IMR-90 (cell line): ENCODE measurements at regions not wholly inside any gene's neighbourhood (a gene's known extent, or its start where the extent isn't known, plus 50 kb on each side); places are given as distances from the start of the nearest gene placed in this dataset.

Experiments used
- ATAC-seq: fragments of 200-7000 bp; cut with Tn5 transposase; 2 replicates; pipeline ENCODE4 v1.9.1; 2020; ENCODE audit warnings: low read depth, mild to moderate bottlenecking, moderate library complexity
- BruUV-seq: library from RNA; stranded (reverse); fragments of 400-500 nt; replicated peaks from 2 replicates; lab custom pipeline; 2021; lab: Mats Ljungman, UMichigan
- CTCF ChIA-PET: fragments of 300-600 bp; formaldehyde crosslinking; extraction: SDS; loops from one replicate; lab custom pipeline; 2021; ENCODE audit warnings: antibody characterized with exemption; lab: Yijun Ruan, JAX
- POLR2A ChIA-PET: fragments of 300-600 bp; sonication (Branson Sonifier 250); formaldehyde crosslinking; loops from one replicate; lab custom pipeline; 2022; ENCODE audit warnings: antibody characterized with exemption; ENCODE audit not compliant: unreplicated experiment; lab: Charles Lee
- DNase-seq: peaks from one replicate; pipeline ENCODE4 v3.0.0; 2013
- H2AFZ ChIP-seq: replicated peaks from 2 replicates; pipeline ENCODE3; 2013; ENCODE audit warnings: low read length, mild to moderate bottlenecking; ENCODE audit not compliant: poor library complexity
- H2AK5ac ChIP-seq: 2 replicates; pipeline ENCODE4 v1.6.1; 2013; ENCODE audit warnings: low read depth, low read length, inconsistent platforms
- H2AK9ac ChIP-seq: replicated peaks from 2 replicates; pipeline ENCODE3; 2013; ENCODE audit warnings: mild to moderate bottlenecking, low read depth, low read length, moderate library complexity; ENCODE audit not compliant: poor library complexity
- H2BK120ac ChIP-seq: 2 replicates; pipeline ENCODE4 v1.6.1; 2013; ENCODE audit warnings: low read depth, low read length, inconsistent platforms
- H2BK15ac ChIP-seq: 3 replicates; pipeline ENCODE4 v1.6.1; 2013; ENCODE audit warnings: low read depth, low read length, inconsistent platforms
- H2BK20ac ChIP-seq: 2 replicates; pipeline ENCODE4 v1.6.1; 2013; ENCODE audit warnings: low read depth, mild to moderate bottlenecking, inconsistent platforms, low read length, moderate library complexity
- H2BK5ac ChIP-seq: 2 replicates; pipeline ENCODE4 v1.6.1; 2013; ENCODE audit warnings: mild to moderate bottlenecking, low read depth, low read length, inconsistent platforms; ENCODE audit not compliant: poor library complexity, severe bottlenecking
- H3K14ac ChIP-seq: replicated peaks from 2 replicates; pipeline ENCODE4 v1.6.1; 2013; ENCODE audit warnings: low read depth, low read length, inconsistent platforms
- H3K18ac ChIP-seq: 2 replicates; pipeline ENCODE4 v1.6.1; 2013; ENCODE audit warnings: low read depth, low read length, control low read depth
- H3K23ac ChIP-seq: 2 replicates; pipeline ENCODE4 v1.6.1; 2013; ENCODE audit warnings: low read depth, low read length, inconsistent platforms
- H3K27ac ChIP-seq: 2 replicates; pipeline ENCODE4 v1.5.1; 2013; ENCODE audit warnings: mild to moderate bottlenecking, control low read depth, low read length; ENCODE audit not compliant: insufficient read depth
- H3K27me3 ChIP-seq: 2 replicates; pipeline ENCODE4 v1.6.1; 2013; ENCODE audit warnings: low read length; ENCODE audit not compliant: control insufficient read depth, insufficient read depth
- H3K36me3 ChIP-seq: 2 replicates; pipeline ENCODE4 v1.6.1; 2013; ENCODE audit warnings: low read length, mixed read lengths; ENCODE audit not compliant: control insufficient read depth, insufficient read depth
- H3K4ac ChIP-seq: 2 replicates; pipeline ENCODE4 v1.6.1; 2013; ENCODE audit warnings: low read depth, low read length, inconsistent platforms
- H3K4me1 ChIP-seq: 2 replicates; pipeline ENCODE4 v1.6.1; 2013; ENCODE audit warnings: low read length, mixed read lengths; ENCODE audit not compliant: control insufficient read depth, insufficient read depth
- H3K4me2 ChIP-seq: 2 replicates; pipeline ENCODE4 v1.6.1; 2013; ENCODE audit warnings: low read depth, mild to moderate bottlenecking, control low read depth, low read length, moderate library complexity
- H3K4me3 ChIP-seq: 2 replicates; pipeline ENCODE4 v1.5.1; 2013; ENCODE audit warnings: low read depth, mild to moderate bottlenecking, control low read depth, low read length, moderate library complexity; ENCODE audit not compliant: insufficient read depth
- H3K56ac ChIP-seq: 2 replicates; pipeline ENCODE4 v1.6.1; 2013; ENCODE audit warnings: low read length, inconsistent platforms; ENCODE audit not compliant: insufficient read depth; ENCODE audit errors: extremely low read depth
- H3K79me1 ChIP-seq, 2 experiments: 2 replicates each; pipeline ENCODE4 v1.6.1; 2013; ENCODE audit warnings: low read length in 2 of 2, inconsistent platforms in 1 of 2, low read depth in 1 of 2
- H3K9ac ChIP-seq: 2 replicates; pipeline ENCODE4 v1.6.1; 2013; ENCODE audit warnings: low read depth, low read length, control low read depth
- H3K9me1 ChIP-seq: 2 replicates; pipeline ENCODE4 v1.6.1; 2013; ENCODE audit warnings: low read length, inconsistent platforms; ENCODE audit not compliant: insufficient read depth
- H3K9me3 ChIP-seq: 2 replicates; pipeline ENCODE4 v1.6.1; 2013; ENCODE audit warnings: low read length; ENCODE audit not compliant: control insufficient read depth, insufficient read depth
- H4K20me1 ChIP-seq: 2 replicates; pipeline ENCODE4 v1.6.1; 2013; ENCODE audit warnings: low read length, inconsistent platforms; ENCODE audit not compliant: insufficient read depth
- H4K5ac ChIP-seq: 2 replicates; pipeline ENCODE4 v1.6.1; 2013; ENCODE audit warnings: mild to moderate bottlenecking, low read depth, low read length, control low read depth
- H4K8ac ChIP-seq, 2 experiments: 2 replicates each; pipeline ENCODE4 v1.6.1; 2013; ENCODE audit warnings: low read depth in 2 of 2, low read length in 2 of 2, control low read depth in 1 of 2, inconsistent platforms in 1 of 2
- H4K91ac ChIP-seq: 2 replicates; pipeline ENCODE4 v1.6.1; 2013; ENCODE audit warnings: low read depth, low read length, inconsistent platforms; ENCODE audit not compliant: insufficient read depth
- BHLHE40 ChIP-seq: fragments of 150-350 bp; IDR thresholded peaks from 2 replicates; pipeline ENCODE4 v1.6.1; 2016; ENCODE audit warnings: mild to moderate bottlenecking, low read depth, low read length
- CEBPB ChIP-seq: IDR thresholded peaks from 2 replicates; pipeline ENCODE4 v1.6.1; 2012; ENCODE audit warnings: low read depth, low read length, improper control_type of control experiment
- CHD1 ChIP-seq: IDR thresholded peaks from 2 replicates; pipeline ENCODE4 v1.6.1; 2012; ENCODE audit warnings: low read depth, low read length, improper control_type of control experiment
- CTCF ChIP-seq: conservative IDR thresholded peaks from 2 replicates; pipeline ENCODE4 v1.5.1; 2012; ENCODE audit warnings: mild to moderate bottlenecking, low read depth, low read length, improper control_type of control experiment
- ELK1 ChIP-seq: fragments of 150-350 bp; IDR thresholded peaks from 2 replicates; pipeline ENCODE4 v1.6.1; 2016; ENCODE audit warnings: low read depth, mild to moderate bottlenecking, low read length, moderate library complexity, borderline replicate concordance
- FOS ChIP-seq: fragments of 150-350 bp; IDR thresholded peaks from 2 replicates; pipeline ENCODE4 v1.6.1; 2016; ENCODE audit warnings: low read depth, low read length
- MAFK ChIP-seq: IDR thresholded peaks from 2 replicates; pipeline ENCODE4 v1.6.1; 2012; ENCODE audit warnings: low read depth, low read length, improper control_type of control experiment
- MAZ ChIP-seq: IDR thresholded peaks from 2 replicates; pipeline ENCODE4 v1.6.1; 2012; ENCODE audit warnings: low read depth, mild to moderate bottlenecking, low read length, improper control_type of control experiment, moderate library complexity, borderline replicate concordance
- MXI1 ChIP-seq: IDR thresholded peaks from 2 replicates; pipeline ENCODE4 v1.6.1; 2012; ENCODE audit warnings: low read depth, mild to moderate bottlenecking, low read length, moderate library complexity, borderline replicate concordance
- NFE2L2 ChIP-seq: fragments of 150-350 bp; IDR thresholded peaks from 2 replicates; pipeline ENCODE4 v1.6.1; 2016; ENCODE audit warnings: low read depth, mild to moderate bottlenecking, low read length
- POLR2A ChIP-seq: IDR thresholded peaks from 2 replicates; pipeline ENCODE4 v1.6.1; 2012; ENCODE audit warnings: mild to moderate bottlenecking, low read depth, low read length
- RAD21 ChIP-seq: IDR thresholded peaks from 2 replicates; pipeline ENCODE4 v1.6.1; 2012; ENCODE audit warnings: low read length, improper control_type of control experiment
- RCOR1 ChIP-seq: IDR thresholded peaks from 2 replicates; pipeline ENCODE4 v1.6.1; 2012; ENCODE audit warnings: mild to moderate bottlenecking, low read length, improper control_type of control experiment; ENCODE audit not compliant: insufficient replicate concordance
- RFX5 ChIP-seq: IDR thresholded peaks from 2 replicates; pipeline ENCODE4 v1.8.0; 2012; ENCODE audit warnings: low read depth, mild to moderate bottlenecking, low read length, moderate library complexity
- SMC3 ChIP-seq: fragments of 150-350 bp; IDR thresholded peaks from 2 replicates; pipeline ENCODE4 v1.6.1; 2016; ENCODE audit warnings: low read depth, mild to moderate bottlenecking, antibody characterized with exemption, low read length, moderate library complexity
- USF2 ChIP-seq: fragments of 150-350 bp; IDR thresholded peaks from 2 replicates; pipeline ENCODE4 v1.6.1; 2017; ENCODE audit warnings: mild to moderate bottlenecking, antibody characterized with exemption, low read length, low read depth
- WGBS, 2 experiments: methylation state at CpG; one replicate each; pipeline versions ENCODE4 v1.1.5 to v1.1.7; 2013; ENCODE audit warnings: missing lambda C conversion rate in 2 of 2; ENCODE audit not compliant: insufficient read length in 1 of 2; ENCODE audit errors: extremely low coverage in 2 of 2; 5-methylcytosine and 5-hydroxymethylcytosine counted together
- dilution Hi-C: fragments of 300-500 bp; cut with HindIII; formaldehyde crosslinking; loops from one replicate; pipeline ENCODE4 v1.14.3; 2018; ENCODE audit warnings: low sequenced_read_pairs; ENCODE audit not compliant: unreplicated experiment
- in situ Hi-C: fragments of 300-500 bp; cut with MboI; formaldehyde crosslinking; loops from 3 replicates; pipeline ENCODE4 v1.14.3; 2019; ENCODE audit warnings: low sequenced_read_pairs, inconsistent platforms, mixed read lengths
- intact Hi-C: fragments of 100-400 bp; cut with micrococcal nuclease; formaldehyde crosslinking; loops from 2 replicates; pipeline ENCODE4 v1.10.0; 2022

GRCh38 chr2:151192681-151193080 is 69.0 kb downstream of the RBM43 start:
- Histone ChIP-seq H3K9me1 (no peaks in the 10 kb centered on the region), H3K14ac (no peak overlapping the region), H2BK20ac (no peak overlapping the region), H3K4me1 (no peaks in the 10 kb centered on the region), H2AK9ac (no peak overlapping the region), H4K20me1 (no peaks in the 10 kb centered on the region), H2BK15ac (no peak overlapping the region), H3K9me3 (0 out of 2 replicates have a peak, but pooled peaks cover 2% of the 10 kb centered on the region), H4K5ac (no peak overlapping the region), H3K23ac (no peak overlapping the region), H3K4ac (no peak overlapping the region), H4K8ac (no peak overlapping the region), H3K56ac (no peak overlapping the region), H3K36me3 (no peaks in the 10 kb centered on the region), H3K27ac (no peak overlapping the region), H2AFZ (no peak overlapping the region), H2BK5ac (no peak overlapping the region), H3K4me2 (no peak overlapping the region), H3K27me3 (no peaks in the 10 kb centered on the region; the same call in 1 of the 2 replicates), H3K18ac (no peak overlapping the region), H3K4me3 (no peak overlapping the region), H3K79me1 (no peaks in the 10 kb centered on the region), H2BK120ac (no peak overlapping the region), H4K91ac (no peak overlapping the region), H2AK5ac (no peak overlapping the region), H3K9ac (no peak overlapping the region)
- no CpG with 5 or more reads among the region's 2 CpGs for WGBS, 2 experiments
- no peak for TF ChIP-seq MXI1
- TF ChIP-seq USF2, result no peak
- TF ChIP-seq NFE2L2, result no peak
- TF ChIP-seq CEBPB, result no peak
- TF ChIP-seq MAFK, result no peak
- TF ChIP-seq CTCF, result no peak
- TF ChIP-seq SMC3, result no peak
- TF ChIP-seq RAD21, result no peak
- no peak for TF ChIP-seq POLR2A
- no peak for TF ChIP-seq BHLHE40
- no peak for TF ChIP-seq MAZ
- TF ChIP-seq ELK1, result no peak
- TF ChIP-seq CHD1, result no peak
- no peak for TF ChIP-seq RFX5
- TF ChIP-seq FOS, result no peak
- TF ChIP-seq RCOR1, result no peak
- ChIA-PET POLR2A (no interaction called here), CTCF (interaction anchor here (0.7 kb wide), 1 partner anchor 10 kb away, joined by 3 read pairs; no protein-coding TSS in a partner anchor)
- BruUV-seq, result no TSS peak
- DNase-seq (no peak), ATAC-seq (no peak)
- intact Hi-C loops, result no loop called here
- dilution Hi-C loops, result no loop called here
- in situ Hi-C loops, result no loop called here
